ENCODE measurements at regions not wholly inside any gene's neighbourhood (a gene's known extent, or its start where the extent isn't known, plus 50 kb on each side); places are given as distances from the start of the nearest gene placed in this dataset.
A peak's percentile ranks its signal among the peaks of the same experiment; 100 is the strongest.

DNA sequence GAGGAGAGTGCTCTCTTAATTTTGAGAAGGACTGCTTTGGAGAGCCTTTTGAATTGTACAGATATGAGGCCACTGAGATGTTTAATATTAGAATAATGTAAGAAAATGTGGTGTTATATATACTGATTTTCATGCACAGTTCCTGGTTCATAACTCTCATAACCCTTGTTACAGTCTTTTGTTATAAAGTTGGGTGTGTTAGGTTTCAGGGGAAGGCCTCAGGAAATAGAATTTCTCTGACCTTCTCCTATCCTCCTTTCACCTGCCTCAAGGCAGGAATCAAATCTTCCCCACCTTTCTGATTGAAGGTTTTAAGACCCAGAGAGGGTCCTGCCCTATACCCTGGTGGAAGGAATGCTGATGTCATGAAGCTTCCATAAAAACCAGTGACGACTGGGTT is 245.9 kb downstream of the NSUN3 start:
- H3K4me3 ChIP-seq (replicated peaks in 1 of 2; ENCODE audit: low read depth in 1 of 2, low read length in 2 of 2): no peak overlapping the region
- H2AFZ ChIP-seq (ENCODE audit: low read depth, low read length, poor library complexity, severe bottlenecking): no peak overlapping the region
- 0 out of 2 replicates have a peak, but pooled peaks cover 6% of the 10 kb centered on the region for H3K27me3 ChIP-seq (ENCODE audit: insufficient read depth, low read length)
- H3K4me1 ChIP-seq (ENCODE audit: control insufficient read depth in 1 of 2, insufficient read depth in 2 of 2, low read length in 2 of 2): no peaks in the 10 kb centered on the region
- no peak for ATAC-seq
- BruUV-seq (replicated peaks): no TSS peak
- ChIA-PET CTCF (no interaction called here), POLR2A (no interaction called here), RAD21 (ENCODE audit: low non-redundant PET in 1 of 2, low total read pairs in 2 of 2, uncharacterized antibody in 2 of 2, unreplicated experiment in 2 of 2) (no interaction called here)
- intact Hi-C loops (cut with micrococcal nuclease): no loop called here
- no peak for DNase-seq (ENCODE audit: low read depth, low spot score)
- no peak overlapping the region for H3K27ac ChIP-seq (ENCODE audit: low read depth, low read length)
- TF ChIP-seq CBX3 (IDR thresholded peaks at IDR 0.05; ENCODE audit: low read depth): no peak
- no peak for TF ChIP-seq EZH2 (IDR thresholded peaks at IDR 0.05)
- TF ChIP-seq, protein P1, sequence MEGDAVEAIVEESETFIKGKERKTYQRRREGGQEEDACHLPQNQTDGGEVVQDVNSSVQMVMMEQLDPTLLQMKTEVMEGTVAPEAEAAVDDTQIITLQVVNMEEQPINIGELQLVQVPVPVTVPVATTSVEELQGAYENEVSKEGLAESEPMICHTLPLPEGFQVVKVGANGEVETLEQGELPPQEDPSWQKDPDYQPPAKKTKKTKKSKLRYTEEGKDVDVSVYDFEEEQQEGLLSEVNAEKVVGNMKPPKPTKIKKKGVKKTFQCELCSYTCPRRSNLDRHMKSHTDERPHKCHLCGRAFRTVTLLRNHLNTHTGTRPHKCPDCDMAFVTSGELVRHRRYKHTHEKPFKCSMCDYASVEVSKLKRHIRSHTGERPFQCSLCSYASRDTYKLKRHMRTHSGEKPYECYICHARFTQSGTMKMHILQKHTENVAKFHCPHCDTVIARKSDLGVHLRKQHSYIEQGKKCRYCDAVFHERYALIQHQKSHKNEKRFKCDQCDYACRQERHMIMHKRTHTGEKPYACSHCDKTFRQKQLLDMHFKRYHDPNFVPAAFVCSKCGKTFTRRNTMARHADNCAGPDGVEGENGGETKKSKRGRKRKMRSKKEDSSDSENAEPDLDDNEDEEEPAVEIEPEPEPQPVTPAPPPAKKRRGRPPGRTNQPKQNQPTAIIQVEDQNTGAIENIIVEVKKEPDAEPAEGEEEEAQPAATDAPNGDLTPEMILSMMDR (IDR thresholded peaks at IDR 0.05 in 2 of 3, conservative IDR thresholded peaks at IDR 0.05 in 1 of 3; ENCODE audit: borderline replicate concordance in 1 of 3, insufficient read depth in 1 of 3, low read depth in 2 of 3, low read length in 2 of 3): 0 out of 6 replicates have a peak, but pooled peaks of 1 of the 3 experiments have one; percentile 10
- TF ChIP-seq ZNF274 (IDR thresholded peaks at IDR 0.05; ENCODE audit: low read depth, low read length): no peak
- TF ChIP-seq JUND (IDR thresholded peaks at IDR 0.05): no peak
- no peak for TF ChIP-seq FOSL1 (IDR thresholded peaks at IDR 0.05; ENCODE audit: low read depth)
- no peak for TF ChIP-seq CEBPB (IDR thresholded peaks at IDR 0.05; ENCODE audit: low read depth)
- no peak for TF ChIP-seq ZFX (IDR thresholded peaks at IDR 0.05)
- no peak overlapping the region for H3K4me2 ChIP-seq (ENCODE audit: low read length)
- no peaks in the 10 kb centered on the region for H4K20me1 ChIP-seq (ENCODE audit: insufficient read depth)
- no peaks in the 10 kb centered on the region for H3K9me3 ChIP-seq (ENCODE audit: control insufficient read depth in 1 of 2, insufficient read depth in 1 of 2, low read depth in 1 of 2, low read length in 2 of 2)
- H3K79me2 ChIP-seq (ENCODE audit: insufficient read depth, low read length): no peaks in the 10 kb centered on the region
- H3K9ac ChIP-seq (ENCODE audit: low read length): no peak overlapping the region
- H3K36me3 ChIP-seq (ENCODE audit: control insufficient read depth in 1 of 2, insufficient read depth in 2 of 2, low read length in 2 of 2): no peaks in the 10 kb centered on the region
- H3K9me2 ChIP-seq (ENCODE audit: insufficient read depth): no peaks in the 10 kb centered on the region

DNA sequence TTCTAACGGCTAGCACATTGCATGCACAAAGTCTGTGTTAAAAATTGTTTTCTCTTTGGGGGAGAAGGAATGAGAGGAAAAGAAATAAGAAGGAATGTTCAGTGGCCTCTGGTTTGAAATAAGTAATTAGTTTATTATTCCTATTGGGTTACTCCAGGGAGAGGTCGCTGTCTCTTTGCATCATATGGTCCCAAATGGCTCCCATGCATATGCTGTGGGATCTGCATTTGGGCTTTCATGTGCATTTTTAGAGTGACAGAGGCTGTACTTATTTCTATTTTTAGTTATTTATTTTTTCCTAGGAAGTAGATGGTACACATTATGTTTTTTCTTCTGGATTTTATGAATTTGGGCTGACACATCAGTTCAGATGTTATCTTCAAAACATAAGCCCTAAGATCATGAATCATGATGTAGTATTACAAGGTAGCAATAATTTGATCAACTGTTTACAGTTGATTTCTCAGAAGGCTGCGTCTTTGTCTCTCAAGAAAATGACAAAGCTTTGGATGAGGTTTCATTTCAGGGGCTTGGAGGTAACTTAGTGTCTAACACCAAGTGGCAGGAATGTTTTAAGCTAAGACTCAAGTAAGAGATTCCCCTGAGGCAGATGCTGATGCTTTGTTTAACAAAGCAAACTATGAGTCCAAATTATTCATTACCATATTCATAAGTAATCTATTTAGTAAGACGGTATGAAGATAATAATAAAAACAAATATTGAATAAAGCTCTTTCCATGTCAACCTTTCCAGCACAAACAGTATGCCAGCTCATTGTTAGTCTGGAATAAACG is 247.7 kb downstream of the NSUN3 start:
- H2AFZ ChIP-seq (ENCODE audit: low read depth, low read length, poor library complexity, severe bottlenecking): no peak overlapping the region
- no TSS peak for BruUV-seq (replicated peaks)
- H3K4me3 ChIP-seq (replicated peaks in 1 of 2; ENCODE audit: low read depth in 1 of 2, low read length in 2 of 2): no peak overlapping the region
- H3K9ac ChIP-seq (ENCODE audit: low read length): no peak overlapping the region
- H3K4me2 ChIP-seq (ENCODE audit: low read length): no peak overlapping the region
- ChIA-PET RAD21 (ENCODE audit: low non-redundant PET in 1 of 2, low total read pairs in 2 of 2, uncharacterized antibody in 2 of 2, unreplicated experiment in 2 of 2) (no interaction called here), POLR2A (no interaction called here), CTCF (no interaction called here)
- no peak overlapping the region for H3K27ac ChIP-seq (ENCODE audit: low read depth, low read length)
- no peaks in the 10 kb centered on the region for H4K20me1 ChIP-seq (ENCODE audit: insufficient read depth)
- H3K79me2 ChIP-seq (ENCODE audit: insufficient read depth, low read length): no peaks in the 10 kb centered on the region
- DNase-seq (ENCODE audit: low read depth, low spot score): no peak
- TF ChIP-seq, protein P2, sequence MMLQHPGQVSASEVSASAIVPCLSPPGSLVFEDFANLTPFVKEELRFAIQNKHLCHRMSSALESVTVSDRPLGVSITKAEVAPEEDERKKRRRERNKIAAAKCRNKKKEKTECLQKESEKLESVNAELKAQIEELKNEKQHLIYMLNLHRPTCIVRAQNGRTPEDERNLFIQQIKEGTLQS (IDR thresholded peaks at IDR 0.05): no peak
- TF ChIP-seq, protein P3, sequence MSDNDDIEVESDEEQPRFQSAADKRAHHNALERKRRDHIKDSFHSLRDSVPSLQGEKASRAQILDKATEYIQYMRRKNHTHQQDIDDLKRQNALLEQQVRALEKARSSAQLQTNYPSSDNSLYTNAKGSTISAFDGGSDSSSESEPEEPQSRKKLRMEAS (IDR thresholded peaks at IDR 0.05): no peak
- TF ChIP-seq FOSL1 (IDR thresholded peaks at IDR 0.05; ENCODE audit: low read depth) (no peak), EZH2 (IDR thresholded peaks at IDR 0.05) (no peak), SP1 (IDR thresholded peaks at IDR 0.05; ENCODE audit: low read depth) (no peak)
- TF ChIP-seq, protein P4, sequence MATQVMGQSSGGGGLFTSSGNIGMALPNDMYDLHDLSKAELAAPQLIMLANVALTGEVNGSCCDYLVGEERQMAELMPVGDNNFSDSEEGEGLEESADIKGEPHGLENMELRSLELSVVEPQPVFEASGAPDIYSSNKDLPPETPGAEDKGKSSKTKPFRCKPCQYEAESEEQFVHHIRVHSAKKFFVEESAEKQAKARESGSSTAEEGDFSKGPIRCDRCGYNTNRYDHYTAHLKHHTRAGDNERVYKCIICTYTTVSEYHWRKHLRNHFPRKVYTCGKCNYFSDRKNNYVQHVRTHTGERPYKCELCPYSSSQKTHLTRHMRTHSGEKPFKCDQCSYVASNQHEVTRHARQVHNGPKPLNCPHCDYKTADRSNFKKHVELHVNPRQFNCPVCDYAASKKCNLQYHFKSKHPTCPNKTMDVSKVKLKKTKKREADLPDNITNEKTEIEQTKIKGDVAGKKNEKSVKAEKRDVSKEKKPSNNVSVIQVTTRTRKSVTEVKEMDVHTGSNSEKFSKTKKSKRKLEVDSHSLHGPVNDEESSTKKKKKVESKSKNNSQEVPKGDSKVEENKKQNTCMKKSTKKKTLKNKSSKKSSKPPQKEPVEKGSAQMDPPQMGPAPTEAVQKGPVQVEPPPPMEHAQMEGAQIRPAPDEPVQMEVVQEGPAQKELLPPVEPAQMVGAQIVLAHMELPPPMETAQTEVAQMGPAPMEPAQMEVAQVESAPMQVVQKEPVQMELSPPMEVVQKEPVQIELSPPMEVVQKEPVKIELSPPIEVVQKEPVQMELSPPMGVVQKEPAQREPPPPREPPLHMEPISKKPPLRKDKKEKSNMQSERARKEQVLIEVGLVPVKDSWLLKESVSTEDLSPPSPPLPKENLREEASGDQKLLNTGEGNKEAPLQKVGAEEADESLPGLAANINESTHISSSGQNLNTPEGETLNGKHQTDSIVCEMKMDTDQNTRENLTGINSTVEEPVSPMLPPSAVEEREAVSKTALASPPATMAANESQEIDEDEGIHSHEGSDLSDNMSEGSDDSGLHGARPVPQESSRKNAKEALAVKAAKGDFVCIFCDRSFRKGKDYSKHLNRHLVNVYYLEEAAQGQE (IDR thresholded peaks at IDR 0.05; ENCODE audit: low read depth): no peak
- intact Hi-C loops (cut with micrococcal nuclease): no loop called here
- 0 out of 2 replicates have a peak, but pooled peaks cover under 1% of the 10 kb centered on the region for H3K27me3 ChIP-seq (ENCODE audit: insufficient read depth, low read length)
- ATAC-seq: no peak
- no peaks in the 10 kb centered on the region for H3K36me3 ChIP-seq (ENCODE audit: control insufficient read depth in 1 of 2, insufficient read depth in 2 of 2, low read length in 2 of 2)
- H3K9me3 ChIP-seq (ENCODE audit: control insufficient read depth in 1 of 2, insufficient read depth in 1 of 2, low read depth in 1 of 2, low read length in 2 of 2): no peaks in the 10 kb centered on the region
- no peaks in the 10 kb centered on the region for H3K4me1 ChIP-seq (ENCODE audit: control insufficient read depth in 1 of 2, insufficient read depth in 2 of 2, low read length in 2 of 2)
- no peaks in the 10 kb centered on the region for H3K9me2 ChIP-seq (ENCODE audit: insufficient read depth)
